Spleen (tissue), 11 donors: ENCODE measurements at regions not wholly inside any gene's neighbourhood (a gene's known extent, or its start where the extent isn't known, plus 50 kb on each side); places are given as distances from the start of the nearest gene placed in this dataset.
"Not testable (repeated sequence)": the region's sequence is repeated elsewhere in the genome, so short reads cannot be mapped to it uniquely, and the experiment has no call there.

ENCODE experiments used
- DNase-seq: peaks from one replicate; pipeline ENCODE4 v3.0.0-alpha.2; 2020
- H3K27ac ChIP-seq, 8 donors: fragments of 200-600 bp; sonication (generic) in 7 of 8; 1 replicate in 4 of 8; 2 replicates in 4 of 8; pipeline versions ENCODE4 v1.5.0 to v1.8.0; 2016 to 2021; ENCODE audit warnings: inconsistent platforms in 4 of 8, mild to moderate bottlenecking in 4 of 8, moderate library complexity in 1 of 8
- H3K27me3 ChIP-seq, 7 donors: fragments of 200-600 bp; sonication (generic) in 6 of 7; replicated peaks in 1 of 7; 1 replicate in 4 of 7; 2 replicates in 3 of 7; pipeline versions ENCODE4 v1.5.0 to v1.8.0; 2016 to 2021; ENCODE audit warnings: inconsistent platforms in 3 of 7, mild to moderate bottlenecking in 1 of 7
- H3K36me3 ChIP-seq, 6 donors: fragments of 200-600 bp; sonication (generic) in 5 of 6; 1 replicate in 4 of 6; 2 replicates in 2 of 6; pipeline versions ENCODE4 v1.5.0 to v1.8.0; 2016 to 2021; ENCODE audit warnings: inconsistent platforms in 2 of 6
- H3K4me1 ChIP-seq, 6 donors: fragments of 200-600 bp; sonication (generic) in 5 of 6; 1 replicate in 3 of 6; 2 replicates in 3 of 6; pipeline versions ENCODE4 v1.5.0 to v1.8.0; 2016 to 2021; ENCODE audit warnings: inconsistent platforms in 3 of 6
- H3K4me3 ChIP-seq, 8 donors: fragments of 200-600 bp; sonication (generic) in 7 of 8; 1 replicate in 4 of 8; 2 replicates in 4 of 8; pipeline versions ENCODE4 v1.5.0 to v1.8.0; 2016 to 2021; ENCODE audit warnings: inconsistent platforms in 4 of 8, mild to moderate bottlenecking in 4 of 8, moderate library complexity in 2 of 8
- H3K9me3 ChIP-seq, 8 donors: fragments of 200-600 bp; sonication (generic) in 7 of 8; 1 replicate in 4 of 8; 2 replicates in 4 of 8; pipeline versions ENCODE4 v1.5.0 to v1.8.0; 2016 to 2021; ENCODE audit warnings: inconsistent platforms in 4 of 8
- WGBS, 5 donors: extraction: QIAGEN DNeasy Blood & Tissue Kit in 3 of 5; methylation state at CpG; one replicate each; pipeline versions ENCODE4 v1.1.5 to v1.1.7; 2013 to 2018; 5-methylcytosine and 5-hydroxymethylcytosine counted together
- intact Hi-C: fragments of 100-400 bp; cut with DNase I; formaldehyde crosslinking; loops from one replicate; pipeline ENCODE4 v1.15.0; 2023; ENCODE audit warnings: low total_unique reads
- donor health status: healthy with polysubstance abuse.
- donor health status: DM: no; HTN: no; CAD: no; lungs with moderate emphysema.
- donor health status: DM: no; HTN: no; CAD: no.
- donor health status: Bipolar disorder and iron deficiency.
- donor health status: healthy.
- donor health status: DM: no; HTN: no; CAD: no.
- donor health status: DM: yes; HTN: yes; CAD: no.

GRCh38 chr15:30720825-30721224 lies 94.9 kb downstream of the ARHGAP11B start:
- H3K9me3 ChIP-seq, intact Hi-C loops, H3K27me3 ChIP-seq, H3K4me3 ChIP-seq, H3K27ac ChIP-seq, H3K36me3 ChIP-seq, DNase-seq, H3K4me1 ChIP-seq: not testable (repeated sequence)
- WGBS, 5 donors = 64 to 86% (median 76%) methylated on average over 1 to 3 of the region's 3 CpGs

GRCh38 chr15:30721529-30721928 lies 95.6 kb downstream of the ARHGAP11B start:
- H3K9me3 ChIP-seq, DNase-seq, H3K4me1 ChIP-seq, intact Hi-C loops, H3K27me3 ChIP-seq, H3K36me3 ChIP-seq, H3K27ac ChIP-seq, H3K4me3 ChIP-seq: not testable (repeated sequence)
- 60 to 100% (median 82%) methylated on average over 1 to 2 of the region's 2 CpGs for WGBS, 5 donors

GRCh38 chr15:30723540-30724175 lies 97.7 kb downstream of the ARHGAP11B start:
- WGBS, 5 donors = 63 to 87% (median 77%) methylated on average over 1 of the region's 1 CpG
- H3K27ac ChIP-seq, DNase-seq, H3K4me3 ChIP-seq, H3K36me3 ChIP-seq, H3K4me1 ChIP-seq, H3K27me3 ChIP-seq, H3K9me3 ChIP-seq, intact Hi-C loops: not testable (repeated sequence)

GRCh38 chr15:30729880-30730590 lies 104.1 kb downstream of the ARHGAP11B start:
- H3K36me3 ChIP-seq, H3K4me1 ChIP-seq, H3K4me3 ChIP-seq, intact Hi-C loops, H3K27ac ChIP-seq, H3K27me3 ChIP-seq, DNase-seq, H3K9me3 ChIP-seq: not testable (repeated sequence)
- WGBS, 5 donors = 85 to 97% (median 89%) methylated on average over 2 of the region's 2 CpGs

GRCh38 chr15:30730633-30731032 lies 104.7 kb downstream of the ARHGAP11B start:
- 94 to 100% (median 97%) methylated on average over 3 of the region's 3 CpGs for WGBS, 5 donors
- intact Hi-C loops = not testable (repeated sequence)

GRCh38 chr15:30732100-30732499 lies 106.2 kb downstream of the ARHGAP11B start:
- H3K27me3 ChIP-seq, intact Hi-C loops, H3K36me3 ChIP-seq, H3K27ac ChIP-seq, H3K4me3 ChIP-seq, H3K9me3 ChIP-seq, H3K4me1 ChIP-seq, DNase-seq: not testable (repeated sequence)
- 97 to 99% (median 98%) methylated on average over 4 of the region's 4 CpGs for WGBS, 5 donors

More at GRCh38 chr15:30730633-30731032, 104.7 kb downstream of the ARHGAP11B start:
- not testable (repeated sequence) for H3K27me3 ChIP-seq, H3K4me1 ChIP-seq, H3K36me3 ChIP-seq, H3K4me3 ChIP-seq, H3K27ac ChIP-seq, H3K9me3 ChIP-seq, DNase-seq

- H3K4me1 ChIP-seq, intact Hi-C loops, H3K9me3 ChIP-seq, H3K4me3 ChIP-seq, DNase-seq, H3K27me3 ChIP-seq, H3K27ac ChIP-seq, H3K36me3 ChIP-seq: not testable (repeated sequence)
- 68 to 92% (median 84%) methylated on average over 6 to 10 of the region's 10 CpGs for WGBS, 5 donors
Measured at GRCh38 chr15:30735884-30736564, 110.1 kb downstream of the ARHGAP11B start.

GRCh38 chr15:30742796-30743195 lies 116.9 kb downstream of the ARHGAP11B start:
- intact Hi-C loops, H3K27ac ChIP-seq, H3K4me3 ChIP-seq, H3K27me3 ChIP-seq, H3K9me3 ChIP-seq, DNase-seq, H3K36me3 ChIP-seq, H3K4me1 ChIP-seq: not testable (repeated sequence)
- 93 to 98% (median 93%) methylated on average over 3 of the region's 3 CpGs for WGBS, 5 donors

GRCh38 chr15:30749048-30749447 lies 123.1 kb downstream of the ARHGAP11B start:
- H3K27me3 ChIP-seq, H3K4me1 ChIP-seq, H3K36me3 ChIP-seq, H3K9me3 ChIP-seq, H3K4me3 ChIP-seq, intact Hi-C loops, H3K27ac ChIP-seq, DNase-seq: not testable (repeated sequence)
- WGBS, 5 donors = 100% methylated on average over 1 of the region's 1 CpG; no CpG with 5 or more reads in 3 of the 5 donors
